HuH-7.5 (cell line): ENCODE measurements at regions not wholly inside any gene's neighbourhood (a gene's known extent, or its start where the extent isn't known, plus 50 kb on each side); places are given as distances from the start of the nearest gene placed in this dataset.

ENCODE experiments used
- DNase-seq: peaks from one replicate; pipeline ENCODE4 v3.0.0; 2011; ENCODE audit warnings: low spot score

GRCh38 chr6:15063253-15063853 lies 182.5 kb upstream of the JARID2 start:
- DNase-seq: no peak

- no peak for DNase-seq
These were observed 180.4 kb upstream of the JARID2 start for GRCh38 chr6:15065261-15065989.

GRCh38 chr6:15066089-15066758 lies 179.6 kb upstream of the JARID2 start:
- no peak for DNase-seq

GRCh38 chr6:15073344-15073789 lies 172.5 kb upstream of the JARID2 start:
- DNase-seq: no peak

GRCh38 chr6:15073883-15074465 lies 171.9 kb upstream of the JARID2 start:
- no peak for DNase-seq

- no peak for DNase-seq
These were observed 171.1 kb upstream of the JARID2 start for GRCh38 chr6:15074806-15075205.

- no peak for DNase-seq
These were observed 169.3 kb upstream of the JARID2 start for GRCh38 chr6:15076565-15076964.

GRCh38 chr6:15077006-15077405 lies 168.9 kb upstream of the JARID2 start:
- no peak for DNase-seq

GRCh38 chr6:15077961-15078360 lies 167.9 kb upstream of the JARID2 start:
- no peak for DNase-seq

GRCh38 chr6:15079288-15079817 lies 166.5 kb upstream of the JARID2 start:
- DNase-seq: no peak

GRCh38 chr6:15080895-15081294 lies 165.0 kb upstream of the JARID2 start:
- no peak for DNase-seq

- no peak for DNase-seq
These were observed 164.4 kb upstream of the JARID2 start for GRCh38 chr6:15081447-15081846.

GRCh38 chr6:15082708-15083107 lies 163.2 kb upstream of the JARID2 start:
- no peak for DNase-seq

GRCh38 chr6:15086348-15087158 lies 159.3 kb upstream of the JARID2 start:
- DNase-seq: no peak

- no peak for DNase-seq
These were observed 158.7 kb upstream of the JARID2 start for GRCh38 chr6:15087186-15087589.

- no peak for DNase-seq
These were observed 156.8 kb upstream of the JARID2 start for GRCh38 chr6:15088904-15089568.

GRCh38 chr6:15089569-15090144 lies 156.2 kb upstream of the JARID2 start:
- no peak for DNase-seq

- DNase-seq: no peak
These were observed 155.7 kb upstream of the JARID2 start for GRCh38 chr6:15090145-15090579.

GRCh38 chr6:15090745-15091384 lies 155.0 kb upstream of the JARID2 start:
- no peak for DNase-seq
